Upper lobe of left lung (tissue), 6 donors: ENCODE measurements at regions not wholly inside any gene's neighbourhood (a gene's known extent, or its start where the extent isn't known, plus 50 kb on each side); places are given as distances from the start of the nearest gene placed in this dataset.

Experiments
- ATAC-seq, 2 donors: fragments of 200-7000 bp; cut with Tn5 transposase; one replicate each; pipeline ENCODE4 v1.9.1; 2022; ENCODE audit warnings: mild to moderate bottlenecking in 2 of 2, moderate library complexity in 2 of 2; ENCODE audit not compliant: low FRiP score in 2 of 2
- DNase-seq, 2 donors: peaks; one replicate each; pipeline ENCODE4 v3.0.0-alpha.2; 2019 to 2020
- H3K27ac ChIP-seq, 4 donors: fragments of 200-600 bp; sonication (generic); one replicate each; pipeline ENCODE4 v1.5.1; 2016 to 2019
- H3K27me3 ChIP-seq, 4 donors: fragments of 200-600 bp; sonication (generic); one replicate each; pipeline ENCODE4 v1.5.1; 2017 to 2019
- H3K36me3 ChIP-seq, 4 donors: fragments of 200-600 bp; sonication (generic); one replicate each; pipeline ENCODE4 v1.5.1; 2016 to 2019
- H3K4me1 ChIP-seq, 4 donors: fragments of 200-600 bp; sonication (generic); one replicate each; pipeline ENCODE4 v1.5.1; 2018 to 2019
- H3K4me3 ChIP-seq, 4 donors: fragments of 200-600 bp; sonication (generic); one replicate each; pipeline ENCODE4 v1.5.1; 2017 to 2019; ENCODE audit warnings: mild to moderate bottlenecking in 2 of 4, moderate library complexity in 1 of 4
- H3K9me3 ChIP-seq, 4 donors: fragments of 200-600 bp; sonication (generic); one replicate each; pipeline ENCODE4 v1.5.1; 2018 to 2019
- EP300 ChIP-seq, 4 donors: sonication (generic); formaldehyde crosslinking; IDR thresholded peaks; one replicate each; pipeline ENCODE4 v1.5.1; 2017; ENCODE audit warnings: antibody characterized with exemption in 4 of 4, control low read depth in 2 of 4
- POLR2A ChIP-seq, 4 donors: fragments of 450-650 bp; IDR thresholded peaks; one replicate each; pipeline ENCODE4 v1.5.1; 2016 to 2017; ENCODE audit warnings: antibody characterized with exemption in 4 of 4, mild to moderate bottlenecking in 2 of 4
- POLR2AphosphoS5 ChIP-seq, 2 donors: sonication (generic); formaldehyde crosslinking; IDR thresholded peaks; one replicate each; pipeline ENCODE4 v1.5.1; 2017; ENCODE audit warnings: antibody characterized with exemption in 2 of 2
- WGBS, 2 donors: methylation state at CpG; one replicate each; pipeline ENCODE4 v1.1.5; 2017 to 2018; 5-methylcytosine and 5-hydroxymethylcytosine counted together
- TF ChIP-seq, protein P1 (sequence below), 6 experiments: fragments of 450-650 bp in 4 of 6; fragments of 200-600 bp in 2 of 6; sonication (generic) in 2 of 6; IDR thresholded peaks; one replicate each; pipeline ENCODE4 v1.5.1; 2016 to 2019; ENCODE audit warnings: antibody characterized with exemption in 6 of 6
- donor health status: DM: no; HTN: no; CAD: no; lungs with moderate emphysema.
- donor health status: DM: no; HTN: yes; CAD: no; lungs with severe emphysema.

DNA sequence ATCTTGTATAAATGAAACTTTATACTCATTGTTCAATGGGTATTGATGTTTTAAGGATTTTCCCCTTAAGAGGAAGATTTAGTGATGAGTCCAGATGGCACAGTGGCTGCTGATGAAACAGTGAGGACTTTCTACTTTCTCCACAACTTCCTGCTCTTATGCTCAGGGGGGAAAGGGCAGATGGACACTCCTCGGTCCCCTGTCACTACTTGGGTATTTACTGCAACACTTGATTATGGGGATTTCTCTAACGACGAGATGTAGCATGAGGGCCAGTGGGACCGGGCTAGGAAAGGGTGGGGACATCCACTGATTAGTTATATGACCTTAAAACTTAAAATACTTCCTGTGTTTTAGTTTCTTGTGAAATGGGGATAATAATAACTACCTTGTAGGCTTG is 146.1 kb upstream of the HMHB1 start:
- DNase-seq (no peak), ATAC-seq (no peak)
- Histone ChIP-seq H3K36me3 (no peaks in the 10 kb centered on the region), H3K27me3 (no peaks in the 10 kb centered on the region), H3K4me1 (no peaks in the 10 kb centered on the region), H3K4me3 (no peak overlapping the region), H3K9me3 (no peaks in the 10 kb centered on the region), H3K27ac (no peak overlapping the region)
- 69 to 85% methylated on average over 4 of the region's 4 CpGs for WGBS, 2 donors
- TF ChIP-seq EP300 (IDR thresholded peaks at IDR 0.05), result no peak
- TF ChIP-seq, protein P1, sequence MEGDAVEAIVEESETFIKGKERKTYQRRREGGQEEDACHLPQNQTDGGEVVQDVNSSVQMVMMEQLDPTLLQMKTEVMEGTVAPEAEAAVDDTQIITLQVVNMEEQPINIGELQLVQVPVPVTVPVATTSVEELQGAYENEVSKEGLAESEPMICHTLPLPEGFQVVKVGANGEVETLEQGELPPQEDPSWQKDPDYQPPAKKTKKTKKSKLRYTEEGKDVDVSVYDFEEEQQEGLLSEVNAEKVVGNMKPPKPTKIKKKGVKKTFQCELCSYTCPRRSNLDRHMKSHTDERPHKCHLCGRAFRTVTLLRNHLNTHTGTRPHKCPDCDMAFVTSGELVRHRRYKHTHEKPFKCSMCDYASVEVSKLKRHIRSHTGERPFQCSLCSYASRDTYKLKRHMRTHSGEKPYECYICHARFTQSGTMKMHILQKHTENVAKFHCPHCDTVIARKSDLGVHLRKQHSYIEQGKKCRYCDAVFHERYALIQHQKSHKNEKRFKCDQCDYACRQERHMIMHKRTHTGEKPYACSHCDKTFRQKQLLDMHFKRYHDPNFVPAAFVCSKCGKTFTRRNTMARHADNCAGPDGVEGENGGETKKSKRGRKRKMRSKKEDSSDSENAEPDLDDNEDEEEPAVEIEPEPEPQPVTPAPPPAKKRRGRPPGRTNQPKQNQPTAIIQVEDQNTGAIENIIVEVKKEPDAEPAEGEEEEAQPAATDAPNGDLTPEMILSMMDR (IDR thresholded peaks at IDR 0.05), result no peak
- no peak for TF ChIP-seq POLR2AphosphoS5 (IDR thresholded peaks at IDR 0.05)
- no peak for TF ChIP-seq POLR2A (IDR thresholded peaks at IDR 0.05)

DNA sequence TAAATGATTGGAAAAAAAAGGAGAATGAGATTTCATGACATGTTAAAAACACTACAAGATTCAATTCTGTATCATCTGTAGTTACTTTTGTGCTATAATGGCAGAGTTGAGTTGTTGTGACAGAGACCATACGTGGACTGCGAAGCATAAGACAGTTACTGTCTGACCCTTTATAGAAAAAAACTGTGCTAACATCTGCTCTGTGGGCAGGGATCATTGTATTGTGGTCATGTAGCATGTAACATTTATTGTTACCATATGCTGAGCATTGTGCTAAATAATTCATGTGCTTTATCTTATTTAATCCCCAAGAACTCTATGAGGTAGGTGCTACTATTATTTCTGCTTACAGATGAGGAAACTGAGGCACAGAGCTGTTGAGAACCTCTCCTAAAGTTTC is 147.3 kb upstream of the HMHB1 start:
- DNase-seq (no peak), ATAC-seq (no peak)
- Histone ChIP-seq H3K36me3 (no peaks in the 10 kb centered on the region), H3K27ac (no peak overlapping the region), H3K27me3 (no peaks in the 10 kb centered on the region), H3K4me1 (no peaks in the 10 kb centered on the region), H3K9me3 (no peaks in the 10 kb centered on the region), H3K4me3 (no peak overlapping the region)
- WGBS, 2 donors, result 83 to 91% methylated on average over 2 of the region's 2 CpGs
- TF ChIP-seq EP300 (IDR thresholded peaks at IDR 0.05), result no peak
- TF ChIP-seq, protein P1 (IDR thresholded peaks at IDR 0.05), result no peak
- no peak for TF ChIP-seq POLR2AphosphoS5 (IDR thresholded peaks at IDR 0.05)
- TF ChIP-seq POLR2A (IDR thresholded peaks at IDR 0.05), result no peak

DNA sequence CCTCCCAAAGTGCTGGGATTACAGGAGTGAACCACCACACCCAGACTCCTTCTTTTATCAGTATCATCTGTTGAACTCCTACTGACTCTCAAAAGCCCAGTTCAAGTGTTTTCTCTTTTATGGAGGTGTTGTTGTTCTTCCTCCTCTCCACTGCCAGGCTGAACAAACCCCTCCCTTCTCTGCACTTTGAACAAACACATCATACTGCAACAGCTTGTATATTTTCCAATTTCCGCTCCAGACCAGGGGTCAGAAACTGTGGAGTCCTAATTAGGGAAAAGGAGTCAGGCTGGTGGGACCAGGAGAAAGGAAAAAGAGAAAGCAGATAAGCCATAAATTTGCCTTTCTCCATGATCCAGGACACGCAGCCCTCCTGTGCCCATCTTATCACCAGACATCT is 148.1 kb upstream of the HMHB1 start:
- no peak for DNase-seq
- Histone ChIP-seq H3K27ac (no peak overlapping the region), H3K36me3 (no peaks in the 10 kb centered on the region), H3K27me3 (no peaks in the 10 kb centered on the region), H3K4me3 (no peak overlapping the region), H3K4me1 (no peaks in the 10 kb centered on the region), H3K9me3 (no peaks in the 10 kb centered on the region)
- no peak for ATAC-seq
- WGBS, 2 donors, result 90 to 95% methylated on average over 2 of the region's 2 CpGs
- no peak for TF ChIP-seq POLR2AphosphoS5 (IDR thresholded peaks at IDR 0.05)
- TF ChIP-seq, protein P1 (IDR thresholded peaks at IDR 0.05), result no peak
- no peak for TF ChIP-seq POLR2A (IDR thresholded peaks at IDR 0.05)
- no peak for TF ChIP-seq EP300 (IDR thresholded peaks at IDR 0.05)

DNA sequence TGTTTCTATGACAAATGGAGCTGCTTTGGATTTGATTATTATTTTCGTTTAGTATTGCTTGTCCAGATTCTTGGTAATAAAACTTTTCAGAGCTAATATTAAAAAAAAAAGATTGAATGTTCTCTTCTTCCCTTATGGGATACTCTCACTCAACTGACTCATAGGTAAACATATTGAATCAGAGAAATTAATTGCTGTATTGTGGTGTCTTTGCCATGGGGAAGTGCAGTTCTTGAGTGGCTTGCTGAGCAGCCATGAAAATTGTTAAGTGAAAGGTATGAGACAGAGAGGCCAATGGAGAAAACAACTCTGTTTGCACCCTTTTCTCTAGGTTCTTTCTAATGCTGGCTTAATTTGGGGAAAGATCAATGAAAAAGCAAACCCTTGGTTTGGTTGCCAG is 149.9 kb upstream of the HMHB1 start:
- Histone ChIP-seq H3K27ac (no peak overlapping the region), H3K27me3 (no peaks in the 10 kb centered on the region), H3K4me3 (no peak overlapping the region), H3K9me3 (no peaks in the 10 kb centered on the region), H3K36me3 (no peaks in the 10 kb centered on the region), H3K4me1 (peaks cover 0 to 4% (median 2%) of the 10 kb centered on the region in 4 donors)
- WGBS, 2 donors, result 81 to 93% methylated on average over 1 of the region's 1 CpG
- TF ChIP-seq EP300 (IDR thresholded peaks at IDR 0.05) (no peak), POLR2A (IDR thresholded peaks at IDR 0.05) (no peak), POLR2AphosphoS5 (IDR thresholded peaks at IDR 0.05) (no peak)
- TF ChIP-seq, protein P1 (IDR thresholded peaks at IDR 0.05), result no peak
- no peak for ATAC-seq
- no peak for DNase-seq

DNA sequence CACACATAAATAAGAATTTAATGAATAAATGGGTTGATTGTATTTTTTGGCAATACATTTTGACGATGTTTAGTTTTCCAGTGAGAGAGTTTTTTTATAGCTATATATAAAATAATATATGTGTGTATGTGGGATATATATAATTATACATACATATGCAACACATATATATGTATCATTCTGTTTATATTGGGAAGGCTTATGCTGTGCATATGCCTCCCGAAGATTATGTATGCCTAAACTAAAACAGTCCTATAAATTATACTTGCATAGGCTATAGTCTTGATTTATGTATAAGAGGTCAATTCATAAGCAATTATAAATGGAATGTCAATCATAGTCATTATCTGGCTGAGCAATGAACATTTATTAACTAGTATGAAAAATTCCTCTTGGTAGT is 151.3 kb upstream of the HMHB1 start:
- Histone ChIP-seq H3K9me3 (no peaks in the 10 kb centered on the region), H3K4me1 (peaks cover 0 to 4% (median 2%) of the 10 kb centered on the region in 4 donors), H3K27me3 (no peaks in the 10 kb centered on the region), H3K36me3 (no peaks in the 10 kb centered on the region), H3K4me3 (no peak overlapping the region), H3K27ac (no peak overlapping the region)
- no peak for ATAC-seq
- TF ChIP-seq EP300 (IDR thresholded peaks at IDR 0.05) (no peak), POLR2A (IDR thresholded peaks at IDR 0.05) (no peak), POLR2AphosphoS5 (IDR thresholded peaks at IDR 0.05) (no peak)
- TF ChIP-seq, protein P1 (IDR thresholded peaks at IDR 0.05), result no peak
- 96 to 97% methylated on average over 2 of the region's 2 CpGs for WGBS, 2 donors
- no peak for DNase-seq
